COLO829 (cell line): ENCODE measurements at regions not wholly inside any gene's neighbourhood (a gene's known extent, or its start where the extent isn't known, plus 50 kb on each side); places are given as distances from the start of the nearest gene placed in this dataset.
"Not testable (repeated sequence)": the region's sequence is repeated elsewhere in the genome, so short reads cannot be mapped to it uniquely, and the experiment has no call there.

Source experiments
- DNase-seq: peaks from one replicate; pipeline ENCODE4 v3.0.0; 2012; ENCODE audit warnings: low spot score

DNA sequence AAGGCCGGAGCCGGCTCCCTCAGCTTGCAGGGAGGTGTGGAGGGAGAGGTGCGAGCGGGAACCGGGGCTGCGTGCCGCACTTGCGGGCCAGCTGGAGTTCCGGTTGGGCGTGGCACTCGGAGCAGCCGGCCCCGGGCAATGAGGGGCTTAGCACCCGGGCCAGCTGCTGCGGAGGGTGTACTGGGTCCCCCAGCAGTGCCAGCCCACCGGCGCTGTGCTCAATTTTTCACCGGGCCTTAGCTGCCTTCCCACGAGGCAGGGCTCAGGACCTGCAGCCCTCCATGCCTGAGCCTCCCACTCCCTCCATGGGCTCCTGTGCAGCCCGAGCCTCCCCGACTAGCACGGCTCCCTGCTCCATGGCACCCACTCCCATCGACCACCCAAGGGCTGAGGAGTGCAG lies 62.2 kb upstream of the ANKRD55 start:
- not testable (repeated sequence) for DNase-seq

DNA sequence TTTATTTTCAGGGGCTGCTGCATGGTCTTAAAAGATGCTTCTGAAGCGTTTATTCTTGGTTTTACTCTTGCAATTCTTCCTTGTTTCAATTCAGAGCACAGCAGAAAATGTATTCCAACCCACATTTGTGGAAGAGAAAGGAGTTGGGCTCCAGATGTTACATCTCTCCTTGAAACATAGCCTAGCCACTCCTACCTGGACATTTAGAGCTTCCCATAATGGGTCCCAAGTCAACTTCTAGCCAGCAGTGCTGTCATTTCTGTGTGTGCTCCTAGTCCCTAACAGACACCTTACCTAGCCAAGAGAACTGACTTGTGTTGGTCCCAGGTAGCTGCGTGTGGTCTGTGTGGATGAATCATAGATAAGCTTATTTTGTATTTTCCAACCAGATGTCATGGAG lies 61.2 kb upstream of the ANKRD55 start:
- DNase-seq: no peak

DNA sequence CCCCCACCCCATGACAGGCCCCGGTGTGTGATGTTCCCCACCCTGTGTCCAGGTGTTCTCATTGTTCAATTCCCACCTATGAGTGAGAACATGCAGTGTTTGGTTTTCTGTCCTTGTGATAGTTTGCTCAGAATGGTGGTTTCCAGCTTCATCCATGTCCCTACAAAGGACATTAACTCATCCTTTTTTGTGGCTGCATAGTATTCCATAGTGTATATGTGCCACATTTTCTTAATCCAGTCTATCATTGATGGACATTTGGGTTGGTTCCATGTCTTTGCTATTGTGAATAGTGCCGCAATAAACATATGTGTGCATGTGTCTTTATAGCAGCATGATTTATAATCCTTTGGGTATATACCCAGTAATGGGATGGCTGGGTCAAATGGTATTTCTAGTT lies 59.7 kb upstream of the ANKRD55 start:
- DNase-seq: not testable (repeated sequence)

DNA sequence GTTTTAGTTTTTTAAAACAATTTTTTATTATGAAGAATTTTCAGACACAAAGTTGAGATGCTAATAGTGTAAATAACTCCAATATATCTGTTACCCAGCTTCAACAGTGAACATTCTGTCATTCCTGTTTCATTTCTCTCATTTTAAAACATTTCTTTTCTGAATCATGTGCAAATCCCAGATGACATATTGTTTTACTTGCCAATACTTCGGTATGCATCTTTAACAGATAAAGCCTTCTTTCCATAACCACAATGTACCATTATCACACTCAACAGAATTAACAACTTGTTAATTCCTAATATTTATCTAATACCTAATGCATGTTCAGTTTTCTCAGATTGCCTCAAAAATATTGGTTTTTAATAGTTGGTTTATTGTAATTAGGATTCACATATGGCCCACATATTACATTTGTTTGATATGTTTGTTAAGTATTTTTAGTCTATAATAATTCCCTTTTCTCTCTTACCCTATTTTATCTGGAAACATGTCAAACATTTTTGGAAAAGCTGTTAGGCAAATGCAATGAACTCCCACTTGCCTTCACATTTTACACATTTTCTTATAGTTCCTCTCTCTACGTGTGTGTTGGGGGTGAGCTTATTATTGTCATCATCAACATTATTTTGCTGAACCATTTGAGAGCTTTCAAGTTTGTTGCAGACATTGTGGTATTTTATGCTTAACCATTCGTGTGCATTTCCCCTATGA lies 58.7 kb upstream of the ANKRD55 start:
- no peak for DNase-seq

DNA sequence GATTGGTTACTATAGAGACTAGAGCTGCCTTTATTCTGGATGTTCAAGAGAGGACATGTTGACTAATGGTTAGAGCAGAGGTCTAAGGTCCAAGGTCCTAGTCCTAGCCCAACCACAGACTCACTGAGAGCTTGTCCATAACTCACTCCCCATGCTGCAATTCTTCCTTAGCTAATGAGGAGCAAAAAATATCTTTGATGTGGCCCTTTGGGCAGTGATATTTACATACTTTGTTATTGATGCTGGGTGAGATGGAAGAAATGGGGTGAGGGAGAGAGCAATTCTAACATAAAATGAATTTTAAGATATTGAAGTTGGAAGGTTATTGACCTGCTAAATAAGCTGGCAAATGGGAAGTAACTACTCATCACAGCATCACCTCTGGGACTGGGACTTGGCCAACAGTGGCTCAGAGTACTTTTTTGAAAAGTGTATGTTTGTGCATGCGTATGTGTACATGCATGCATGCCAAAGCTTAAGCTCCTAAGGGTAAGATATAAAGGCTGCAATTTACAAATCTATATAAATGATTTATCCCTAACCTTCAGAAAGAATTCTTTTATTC lies 58.0 kb upstream of the ANKRD55 start:
- no peak for DNase-seq

DNA sequence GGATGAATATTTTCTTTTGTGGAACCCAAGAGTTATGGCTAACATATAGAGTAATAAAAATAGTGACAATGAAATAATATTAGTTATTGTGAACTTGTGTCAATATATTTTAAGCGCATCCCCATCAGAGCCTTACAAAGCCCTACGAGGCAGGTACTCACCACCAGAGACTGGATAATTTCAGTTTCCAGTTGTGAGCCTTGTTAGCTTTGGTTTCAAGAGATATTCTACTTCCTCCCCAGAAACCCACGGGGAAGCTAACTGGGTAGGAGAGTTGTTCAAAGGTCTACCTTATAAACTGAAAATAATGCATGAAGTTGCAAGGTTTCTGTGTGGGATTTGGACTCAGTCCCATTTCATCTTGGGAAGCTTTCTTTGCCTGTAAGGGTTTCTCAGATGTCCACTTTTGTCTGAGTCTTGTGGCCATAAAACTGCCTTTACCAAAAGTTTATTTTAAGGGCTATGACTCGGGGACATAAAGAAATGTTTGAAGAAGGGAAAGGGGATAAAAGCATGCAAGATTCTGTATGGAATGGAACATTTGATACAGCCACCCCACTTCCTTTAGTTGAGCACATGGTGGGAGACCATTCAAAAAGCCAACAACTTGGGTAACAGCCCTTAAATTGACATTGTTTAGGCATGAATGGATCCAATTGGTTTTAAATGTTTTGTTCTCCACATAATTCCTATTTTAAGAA lies 57.4 kb upstream of the ANKRD55 start:
- no peak for DNase-seq

DNA sequence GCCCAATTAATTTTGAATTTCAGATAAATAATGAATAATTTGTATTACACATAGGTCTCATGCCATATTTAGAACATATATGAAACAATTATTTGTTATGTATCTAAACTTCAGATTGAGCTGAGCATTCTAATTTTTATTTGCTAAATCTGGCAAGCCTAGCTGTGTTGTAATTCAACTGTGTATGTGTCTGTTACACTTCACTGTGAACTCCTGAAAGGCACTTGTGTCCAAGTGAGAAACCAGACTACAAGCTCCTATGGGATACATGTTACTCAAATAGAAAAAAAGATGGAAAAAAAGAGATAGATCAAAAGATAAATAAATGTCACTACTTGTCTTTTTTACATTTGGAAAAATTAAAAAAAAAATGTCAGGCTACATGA lies 56.5 kb upstream of the ANKRD55 start:
- no peak for DNase-seq

DNA sequence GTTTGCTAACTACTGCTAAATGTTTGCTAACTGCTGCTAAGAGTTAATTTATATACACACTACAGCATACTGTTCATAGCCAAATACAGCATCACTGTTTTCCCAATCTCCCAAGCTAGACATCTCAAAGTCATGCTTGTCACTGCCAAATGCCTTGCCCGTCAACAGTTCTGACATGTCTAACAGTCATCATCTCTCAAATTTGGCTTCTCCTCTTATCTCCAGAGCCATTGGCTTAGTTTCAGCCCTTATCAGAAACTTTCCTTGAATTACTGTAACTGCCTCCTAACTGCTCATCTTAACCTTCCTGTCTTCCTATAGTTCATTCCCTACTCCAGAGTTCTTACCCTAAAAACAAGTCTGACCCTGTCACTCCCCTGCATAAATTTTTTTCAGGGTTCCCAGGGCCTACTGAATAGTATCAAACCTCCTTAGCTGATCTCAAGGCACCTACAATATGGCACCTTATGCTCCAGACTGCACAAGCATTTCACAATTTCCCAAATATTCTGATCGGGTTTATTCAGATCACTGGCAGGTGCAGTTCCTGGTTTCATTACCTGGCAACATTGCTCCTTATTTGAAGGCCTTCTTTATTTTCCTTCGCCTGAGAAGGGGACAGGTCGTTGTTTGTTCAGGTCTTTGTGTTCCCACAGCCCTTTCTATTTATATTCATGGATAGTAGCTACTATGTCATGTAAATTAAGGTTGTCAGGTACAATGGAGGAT lies 55.9 kb upstream of the ANKRD55 start:
- no peak for DNase-seq

DNA sequence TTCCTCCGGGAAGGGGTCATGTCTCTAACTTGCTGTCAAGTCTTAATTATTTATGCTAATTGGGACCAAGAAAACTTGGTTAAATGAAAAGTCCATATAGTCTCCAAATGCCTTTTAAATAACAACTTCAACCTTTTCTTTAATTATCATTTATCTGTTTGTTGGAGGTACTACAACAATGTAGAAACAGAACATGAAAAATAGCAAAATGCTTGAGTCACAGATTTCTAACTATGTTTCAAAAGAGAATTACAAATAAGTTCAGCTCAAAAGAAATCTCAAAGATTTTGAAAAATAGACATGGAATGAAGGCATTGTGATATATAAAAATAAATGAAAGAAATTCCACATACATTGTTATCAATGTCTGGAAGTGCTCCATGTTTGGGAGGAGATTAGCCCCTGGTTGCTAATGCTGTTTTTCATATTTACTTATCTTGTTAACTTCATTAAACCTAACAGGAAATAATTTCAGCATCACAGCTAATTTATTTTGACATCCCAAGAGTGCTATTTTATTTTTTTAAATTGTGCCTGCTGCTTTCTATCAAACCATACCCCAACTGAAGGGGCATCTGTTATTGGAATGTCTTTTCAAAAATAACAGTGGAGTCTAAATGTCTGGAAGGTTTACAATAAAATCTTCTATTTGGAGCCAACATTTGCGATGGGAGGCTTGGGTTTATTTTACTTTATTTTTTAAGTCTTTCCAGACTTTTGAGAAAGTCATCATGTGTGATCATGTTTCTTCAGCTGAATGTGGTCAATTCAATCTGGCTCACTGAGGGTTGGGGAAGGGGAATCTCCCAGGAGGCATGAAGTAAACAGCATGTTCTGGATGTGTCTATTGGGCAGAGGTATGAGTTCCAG lies 53.1 kb upstream of the ANKRD55 start:
- no peak for DNase-seq

DNA sequence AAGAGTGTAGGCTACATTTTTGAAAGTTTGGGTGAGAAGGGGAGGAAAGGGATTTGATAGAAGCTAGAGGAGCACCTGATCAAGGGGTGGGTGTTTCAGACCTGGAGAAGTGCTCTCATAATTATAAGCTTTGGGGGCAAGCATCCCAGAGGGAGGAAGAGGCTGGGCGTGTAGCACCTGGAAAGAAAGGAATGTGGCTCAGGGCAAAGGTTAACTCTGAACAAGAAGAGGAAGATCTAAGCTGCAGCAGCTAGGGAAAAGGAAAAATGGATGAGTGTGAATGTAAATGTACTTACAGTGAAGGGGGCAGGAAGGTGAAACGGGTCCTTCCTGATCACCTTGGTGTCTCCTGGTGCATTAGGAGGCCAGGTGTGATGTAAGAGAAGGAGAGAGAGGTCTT lies 49.8 kb upstream of the ANKRD55 start:
- DNase-seq: no peak
